Thyroid gland (tissue), 4 donors: ENCODE measurements at regions not wholly inside any gene's neighbourhood (a gene's known extent, or its start where the extent isn't known, plus 50 kb on each side); places are given as distances from the start of the nearest gene placed in this dataset.

Experiments used
- DNase-seq, 2 donors: peaks; one replicate each; pipeline ENCODE4 v3.0.0-alpha.2; 2019
- H3K27ac ChIP-seq, 3 donors: fragments of 200-600 bp; sonication (generic); 1 replicate in 2 of 3; 2 replicates in 1 of 3; pipeline ENCODE4 v1.5.1; 2016 to 2019; ENCODE audit warnings: mild to moderate bottlenecking in 1 of 3, moderate library complexity in 1 of 3
- H3K27me3 ChIP-seq: fragments of 200-600 bp; sonication (generic); one replicate; pipeline ENCODE4 v1.5.1; 2019
- H3K36me3 ChIP-seq, 2 donors: fragments of 200-600 bp; sonication (generic); one replicate each; pipeline ENCODE4 v1.5.1; 2016 to 2019
- H3K4me1 ChIP-seq, 2 donors: fragments of 200-600 bp; sonication (generic); one replicate each; pipeline ENCODE4 v1.5.1; 2017 to 2019
- H3K4me3 ChIP-seq, 3 donors: fragments of 200-600 bp; sonication (generic); replicated peaks in 1 of 3; 1 replicate in 2 of 3; 2 replicates in 1 of 3; pipeline ENCODE4 v1.5.1; 2016; ENCODE audit warnings: mild to moderate bottlenecking in 1 of 3
- H3K9me3 ChIP-seq: fragments of 200-600 bp; sonication (generic); one replicate; pipeline ENCODE4 v1.5.1; 2017
- POLR2A ChIP-seq, 2 donors: fragments of 450-650 bp; IDR thresholded peaks; one replicate each; pipeline ENCODE4 v1.6.1; 2017; ENCODE audit warnings: antibody characterized with exemption in 2 of 2, mild to moderate bottlenecking in 2 of 2, moderate library complexity in 1 of 2
- WGBS, 2 donors: methylation state at CpG; one replicate each; pipeline ENCODE4 v1.1.5; 2017; 5-methylcytosine and 5-hydroxymethylcytosine counted together
- intact Hi-C: fragments of 100-400 bp; cut with DNase I; formaldehyde crosslinking; loops from one replicate; pipeline ENCODE4 v1.15.1; 2023
- TF ChIP-seq, protein P1 (sequence below), 6 experiments: fragments of 200-600 bp in 3 of 6; fragments of 450-650 bp in 3 of 6; sonication (generic) in 3 of 6; IDR thresholded peaks; one replicate each; pipeline ENCODE4 v1.5.1; 2016 to 2019; ENCODE audit warnings: antibody characterized with exemption in 6 of 6, mild to moderate bottlenecking in 2 of 6, inconsistent platforms in 1 of 6, moderate library complexity in 1 of 6

DNA sequence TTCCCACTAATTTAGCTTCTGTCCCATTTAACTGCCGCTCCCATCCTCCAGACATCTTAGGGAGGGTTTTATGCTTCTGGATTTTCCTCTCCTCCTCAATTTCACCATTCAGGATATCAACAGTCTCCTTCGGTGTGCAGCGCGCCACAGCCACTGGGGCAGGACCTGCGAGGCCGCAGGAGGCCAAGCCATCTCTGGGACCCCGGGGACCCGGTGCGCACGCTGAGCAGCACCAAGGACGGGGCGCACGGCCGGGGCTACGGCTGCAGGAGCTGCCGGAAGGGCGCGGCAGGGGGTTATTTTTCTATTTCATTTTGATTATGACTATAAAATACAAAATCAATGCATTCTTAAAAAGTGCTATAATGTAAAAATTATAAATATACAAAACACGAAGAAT, 1238.4 kb upstream of the NCAM2 start:
- no peak for DNase-seq
- TF ChIP-seq POLR2A (IDR thresholded peaks at IDR 0.05) = no peak
- TF ChIP-seq, protein P1, sequence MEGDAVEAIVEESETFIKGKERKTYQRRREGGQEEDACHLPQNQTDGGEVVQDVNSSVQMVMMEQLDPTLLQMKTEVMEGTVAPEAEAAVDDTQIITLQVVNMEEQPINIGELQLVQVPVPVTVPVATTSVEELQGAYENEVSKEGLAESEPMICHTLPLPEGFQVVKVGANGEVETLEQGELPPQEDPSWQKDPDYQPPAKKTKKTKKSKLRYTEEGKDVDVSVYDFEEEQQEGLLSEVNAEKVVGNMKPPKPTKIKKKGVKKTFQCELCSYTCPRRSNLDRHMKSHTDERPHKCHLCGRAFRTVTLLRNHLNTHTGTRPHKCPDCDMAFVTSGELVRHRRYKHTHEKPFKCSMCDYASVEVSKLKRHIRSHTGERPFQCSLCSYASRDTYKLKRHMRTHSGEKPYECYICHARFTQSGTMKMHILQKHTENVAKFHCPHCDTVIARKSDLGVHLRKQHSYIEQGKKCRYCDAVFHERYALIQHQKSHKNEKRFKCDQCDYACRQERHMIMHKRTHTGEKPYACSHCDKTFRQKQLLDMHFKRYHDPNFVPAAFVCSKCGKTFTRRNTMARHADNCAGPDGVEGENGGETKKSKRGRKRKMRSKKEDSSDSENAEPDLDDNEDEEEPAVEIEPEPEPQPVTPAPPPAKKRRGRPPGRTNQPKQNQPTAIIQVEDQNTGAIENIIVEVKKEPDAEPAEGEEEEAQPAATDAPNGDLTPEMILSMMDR (IDR thresholded peaks at IDR 0.05) = no peak
- intact Hi-C loops = no loop called here
- WGBS, 2 donors = 96 to 97% methylated on average over 19 of the region's 19 CpGs
- no peak overlapping the region for H3K27ac ChIP-seq
- H3K9me3 ChIP-seq = no peaks in the 10 kb centered on the region
- H3K4me3 ChIP-seq = no peak overlapping the region
- no peaks in the 10 kb centered on the region for H3K27me3 ChIP-seq
- no peaks in the 10 kb centered on the region for H3K4me1 ChIP-seq
- H3K36me3 ChIP-seq = no peaks in the 10 kb centered on the region

- TF ChIP-seq POLR2A (IDR thresholded peaks at IDR 0.05) = no peak
- TF ChIP-seq, protein P1 (IDR thresholded peaks at IDR 0.05) = no peak
- intact Hi-C loops = no loop called here
- DNase-seq = no peak
- Histone ChIP-seq H3K4me1 (no peaks in the 10 kb centered on the region), H3K27me3 (no peaks in the 10 kb centered on the region), H3K9me3 (no peaks in the 10 kb centered on the region), H3K36me3 (no peaks in the 10 kb centered on the region), H3K4me3 (no peak overlapping the region), H3K27ac (no peak overlapping the region)
- WGBS, 2 donors = 15 to 24% methylated on average over 1 of the region's 1 CpG
Measured at GRCh38 chr21:19767546-19767945, 1230.7 kb upstream of the NCAM2 start.

- WGBS, 2 donors = 81 to 89% methylated on average over 2 of the region's 2 CpGs
- H3K36me3 ChIP-seq = no peaks in the 10 kb centered on the region
- H3K4me1 ChIP-seq = no peaks in the 10 kb centered on the region
- H3K4me3 ChIP-seq = no peak overlapping the region
- no peaks in the 10 kb centered on the region for H3K27me3 ChIP-seq
- no peak overlapping the region for H3K27ac ChIP-seq
- TF ChIP-seq, protein P1 (IDR thresholded peaks at IDR 0.05) = no peak
- no peak for TF ChIP-seq POLR2A (IDR thresholded peaks at IDR 0.05)
- intact Hi-C loops = no loop called here
- no peaks in the 10 kb centered on the region for H3K9me3 ChIP-seq
- DNase-seq = no peak
Measured at GRCh38 chr21:19771881-19772280, 1226.3 kb upstream of the NCAM2 start.

- intact Hi-C loops = no loop called here
Measured at GRCh38 chr21:19776076-19776475, 1222.1 kb upstream of the NCAM2 start.

DNA sequence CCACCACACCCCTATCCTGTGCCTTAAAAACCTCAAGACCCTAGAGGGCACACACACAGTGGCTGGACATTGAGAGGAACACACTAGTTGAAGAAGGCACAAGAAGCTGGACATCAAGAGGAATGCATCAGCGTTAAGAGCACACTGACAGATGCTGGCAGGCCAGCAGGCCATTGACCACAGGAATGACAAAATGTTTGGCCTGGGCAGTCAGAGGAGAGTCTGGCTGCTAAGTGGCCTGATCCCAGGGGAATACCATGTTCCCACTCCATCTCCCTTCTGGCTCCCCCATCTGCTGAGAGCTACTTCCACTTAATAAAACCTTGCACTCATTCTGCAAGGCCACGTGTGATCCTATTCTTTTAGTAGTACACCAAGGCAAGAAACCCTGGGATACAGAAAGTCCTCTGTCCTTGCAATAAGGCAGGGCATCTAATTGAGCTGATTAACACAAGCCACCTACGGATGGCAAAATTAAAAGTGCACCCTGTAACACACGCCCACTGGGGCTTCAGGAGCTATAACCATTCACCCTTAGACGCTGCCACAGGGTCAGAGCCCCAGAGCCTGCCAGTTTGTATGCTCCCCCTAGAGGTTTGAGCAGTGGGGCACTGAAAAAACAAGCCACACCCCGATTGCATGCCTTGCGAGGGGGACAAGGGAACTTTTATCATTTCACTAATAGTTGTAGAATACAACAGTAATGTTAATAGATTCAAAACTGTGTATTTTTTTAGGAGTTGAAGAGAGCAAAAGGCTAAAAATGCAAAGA, 1216.1 kb upstream of the NCAM2 start:
- intact Hi-C loops = no loop called here
- WGBS, 2 donors = 71 to 73% methylated on average over 7 of the region's 7 CpGs
- H3K27me3 ChIP-seq = no peaks in the 10 kb centered on the region

More at GRCh38 chr21:19776076-19776475, 1222.1 kb upstream of the NCAM2 start:
- Histone ChIP-seq H3K4me3 (no peak overlapping the region), H3K4me1 (no peaks in the 10 kb centered on the region), H3K9me3 (no peaks in the 10 kb centered on the region), H3K27ac (no peak overlapping the region), H3K27me3 (no peaks in the 10 kb centered on the region), H3K36me3 (no peaks in the 10 kb centered on the region)
- TF ChIP-seq, protein P1 (IDR thresholded peaks at IDR 0.05) = no peak
- TF ChIP-seq POLR2A (IDR thresholded peaks at IDR 0.05) = no peak
- DNase-seq = no peak
- WGBS, 2 donors = 69 to 77% methylated on average over 1 of the region's 1 CpG

More for the DNA sequence above, 1216.1 kb upstream of the NCAM2 start:
- H3K4me1 ChIP-seq = no peaks in the 10 kb centered on the region
- H3K4me3 ChIP-seq = no peak overlapping the region
- no peak for TF ChIP-seq POLR2A (IDR thresholded peaks at IDR 0.05)
- TF ChIP-seq, protein P1 (IDR thresholded peaks at IDR 0.05) = no peak
- no peak for DNase-seq
- no peaks in the 10 kb centered on the region for H3K36me3 ChIP-seq
- no peak overlapping the region for H3K27ac ChIP-seq
- H3K9me3 ChIP-seq = no peaks in the 10 kb centered on the region
